OCI-LY1 (cell line): ENCODE measurements at regions not wholly inside any gene's neighbourhood (a gene's known extent, or its start where the extent isn't known, plus 50 kb on each side); places are given as distances from the start of the nearest gene placed in this dataset.

ENCODE experiments used
- H2AFZ ChIP-seq: fragments of 200-600 bp; sonication (generic), shearing (Covaris generic); 2 replicates; pipeline ENCODE4 v1.6.0; 2014; ENCODE audit warnings: antibody characterized with exemption, mild to moderate bottlenecking, low read length
- H3F3A ChIP-seq: fragments of 200-600 bp; sonication (generic), shearing (Covaris generic); 2 replicates; pipeline ENCODE4 v1.6.0; 2014; ENCODE audit warnings: mild to moderate bottlenecking, antibody characterized with exemption, low read length, moderate library complexity; ENCODE audit not compliant: insufficient read depth
- H3K27ac ChIP-seq: fragments of 200-600 bp; sonication (generic); 2 replicates; pipeline ENCODE4 v1.5.1; 2014; ENCODE audit warnings: low read length, mixed run types, mild to moderate bottlenecking, low read depth; ENCODE audit not compliant: poor library complexity, severe bottlenecking
- H3K27me3 ChIP-seq: fragments of 200-600 bp; sonication (generic); 2 replicates; pipeline ENCODE4 v1.6.0; 2014; ENCODE audit warnings: antibody characterized with exemption, mild to moderate bottlenecking, low read length, moderate library complexity; ENCODE audit not compliant: insufficient read depth
- H3K36me3 ChIP-seq: fragments of 200-600 bp; sonication (generic); 2 replicates; pipeline ENCODE4 v1.6.1; 2014; ENCODE audit warnings: mild to moderate bottlenecking, antibody characterized with exemption, low read length, moderate library complexity, mixed read lengths; ENCODE audit not compliant: insufficient read depth
- H3K4me1 ChIP-seq: fragments of 200-600 bp; sonication (generic); 2 replicates; pipeline ENCODE4 v1.5.1; 2014; ENCODE audit warnings: mild to moderate bottlenecking, low read length, moderate library complexity; ENCODE audit not compliant: insufficient read depth, severe bottlenecking
- H3K4me2 ChIP-seq: fragments of 200-600 bp; sonication (generic), shearing (Covaris generic); 2 replicates; pipeline ENCODE4 v1.6.1; 2014; ENCODE audit warnings: low read length
- H3K4me3 ChIP-seq: fragments of 200-600 bp; sonication (generic); 2 replicates; pipeline ENCODE4 v1.5.1; 2014; ENCODE audit warnings: low read length, low read depth, mild to moderate bottlenecking, mixed read lengths; ENCODE audit not compliant: poor library complexity, severe bottlenecking
- H3K79me2 ChIP-seq: fragments of 200-600 bp; shearing (Covaris generic); 2 replicates; pipeline ENCODE4 v1.6.1; 2016; ENCODE audit warnings: mixed run types, low read length, mixed read lengths; ENCODE audit not compliant: insufficient read depth
- H3K9ac ChIP-seq: fragments of 200-600 bp; sonication (generic), shearing (Covaris generic); 2 replicates; pipeline ENCODE4 v1.6.1; 2014; ENCODE audit warnings: mild to moderate bottlenecking, low read length, mixed read lengths
- H3K9me2 ChIP-seq: fragments of 200-600 bp; sonication (generic), shearing (Covaris generic); 2 replicates; pipeline ENCODE4 v1.6.1; 2014; ENCODE audit warnings: low read depth, mild to moderate bottlenecking, low read length, mixed read lengths
- H3K9me3 ChIP-seq: fragments of 200-600 bp; shearing (Covaris generic); 2 replicates; pipeline ENCODE4 v1.6.1; 2014; ENCODE audit warnings: low read length, mixed read lengths
- H4K20me1 ChIP-seq: fragments of 200-600 bp; sonication (generic), shearing (Covaris generic); 2 replicates; pipeline ENCODE4 v1.6.0; 2016; ENCODE audit warnings: mild to moderate bottlenecking, low read length; ENCODE audit not compliant: insufficient read depth
- EZH2 ChIP-seq: fragments of 200-600 bp; sonication (generic), shearing (Covaris generic); IDR thresholded peaks from 2 replicates; pipeline ENCODE4 v1.8.0; 2017; ENCODE audit warnings: borderline replicate concordance, mixed run types, mild to moderate bottlenecking, antibody characterized with exemption, low read length, moderate library complexity, mixed read lengths
- TF ChIP-seq, protein P1 (sequence below): fragments of 200-600 bp; sonication (generic), shearing (Covaris generic); IDR thresholded peaks from 2 replicates; pipeline ENCODE4 v1.5.1; 2017; ENCODE audit warnings: mild to moderate bottlenecking, antibody characterized with exemption, low read length, moderate library complexity, mixed read lengths

GRCh38 chr5:82811490-82811889 lies 265.7 kb downstream of the TMEM167A start:
- Histone ChIP-seq H3K9me2 (no peaks in the 10 kb centered on the region), H3K4me3 (no peak overlapping the region), H3K9me3 (no peaks in the 10 kb centered on the region), H3K27ac (no peak overlapping the region), H4K20me1 (no peaks in the 10 kb centered on the region), H3K27me3 (no peaks in the 10 kb centered on the region), H3K4me2 (no peak overlapping the region), H3F3A (no peaks in the 10 kb centered on the region), H3K9ac (no peak overlapping the region), H3K36me3 (no peaks in the 10 kb centered on the region), H3K79me2 (no peaks in the 10 kb centered on the region), H2AFZ (no peak overlapping the region), H3K4me1 (no peaks in the 10 kb centered on the region)
- no peak for TF ChIP-seq EZH2
- TF ChIP-seq, protein P1, sequence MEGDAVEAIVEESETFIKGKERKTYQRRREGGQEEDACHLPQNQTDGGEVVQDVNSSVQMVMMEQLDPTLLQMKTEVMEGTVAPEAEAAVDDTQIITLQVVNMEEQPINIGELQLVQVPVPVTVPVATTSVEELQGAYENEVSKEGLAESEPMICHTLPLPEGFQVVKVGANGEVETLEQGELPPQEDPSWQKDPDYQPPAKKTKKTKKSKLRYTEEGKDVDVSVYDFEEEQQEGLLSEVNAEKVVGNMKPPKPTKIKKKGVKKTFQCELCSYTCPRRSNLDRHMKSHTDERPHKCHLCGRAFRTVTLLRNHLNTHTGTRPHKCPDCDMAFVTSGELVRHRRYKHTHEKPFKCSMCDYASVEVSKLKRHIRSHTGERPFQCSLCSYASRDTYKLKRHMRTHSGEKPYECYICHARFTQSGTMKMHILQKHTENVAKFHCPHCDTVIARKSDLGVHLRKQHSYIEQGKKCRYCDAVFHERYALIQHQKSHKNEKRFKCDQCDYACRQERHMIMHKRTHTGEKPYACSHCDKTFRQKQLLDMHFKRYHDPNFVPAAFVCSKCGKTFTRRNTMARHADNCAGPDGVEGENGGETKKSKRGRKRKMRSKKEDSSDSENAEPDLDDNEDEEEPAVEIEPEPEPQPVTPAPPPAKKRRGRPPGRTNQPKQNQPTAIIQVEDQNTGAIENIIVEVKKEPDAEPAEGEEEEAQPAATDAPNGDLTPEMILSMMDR = no peak

- Histone ChIP-seq H3K9ac (no peak overlapping the region), H2AFZ (no peak overlapping the region), H3K79me2 (no peaks in the 10 kb centered on the region), H3K9me2 (no peaks in the 10 kb centered on the region), H3F3A (no peaks in the 10 kb centered on the region), H4K20me1 (no peaks in the 10 kb centered on the region), H3K9me3 (no peaks in the 10 kb centered on the region), H3K27me3 (no peaks in the 10 kb centered on the region), H3K36me3 (no peaks in the 10 kb centered on the region), H3K27ac (no peak overlapping the region), H3K4me2 (no peak overlapping the region), H3K4me1 (no peaks in the 10 kb centered on the region), H3K4me3 (no peak overlapping the region)
- no peak for TF ChIP-seq EZH2
- TF ChIP-seq, protein P1 = no peak
Measured at GRCh38 chr5:82809420-82810143, 267.6 kb downstream of the TMEM167A start.

- H3F3A ChIP-seq = no peaks in the 10 kb centered on the region
Measured at GRCh38 chr5:82808960-82809359, 268.2 kb downstream of the TMEM167A start.

More at GRCh38 chr5:82808960-82809359, 268.2 kb downstream of the TMEM167A start:
- no peaks in the 10 kb centered on the region for H3K9me2 ChIP-seq
- no peaks in the 10 kb centered on the region for H4K20me1 ChIP-seq
- H3K27ac ChIP-seq = no peak overlapping the region
- no peaks in the 10 kb centered on the region for H3K36me3 ChIP-seq
- H3K4me2 ChIP-seq = no peak overlapping the region
- H3K4me3 ChIP-seq = no peak overlapping the region
- no peak overlapping the region for H2AFZ ChIP-seq
- no peak overlapping the region for H3K9ac ChIP-seq
- no peaks in the 10 kb centered on the region for H3K79me2 ChIP-seq
- H3K9me3 ChIP-seq = no peaks in the 10 kb centered on the region
- no peaks in the 10 kb centered on the region for H3K4me1 ChIP-seq
- no peak for TF ChIP-seq EZH2
- TF ChIP-seq, protein P1 = no peak
- no peaks in the 10 kb centered on the region for H3K27me3 ChIP-seq
